ENCODE measurements at regions not wholly inside any gene's neighbourhood (a gene's known extent, or its start where the extent isn't known, plus 50 kb on each side); places are given as distances from the start of the nearest gene placed in this dataset.

GRCh38 chr9:28961623-28962022, 1388.3 kb upstream of the C9orf72 start:
- TF ChIP-seq CTCF (IDR thresholded peaks at IDR 0.05): no peak
- no peak for TF ChIP-seq POLR2A (IDR thresholded peaks at IDR 0.05)

All from thyroid gland (tissue), 4 donors.